Activated CD8-positive, alpha-beta T cell treated with anti-CD3 and anti-CD28 coated beads, Interleukin-2, amount 10 ng/mL, durations not matched to agents 7 days and 5 days (primary cell): ENCODE measurements at regions not wholly inside any gene's neighbourhood (a gene's known extent, or its start where the extent isn't known, plus 50 kb on each side); places are given as distances from the start of the nearest gene placed in this dataset.
A peak's percentile ranks its signal among the peaks of the same experiment; 100 is the strongest.
"Not testable (repeated sequence)": the region's sequence is repeated elsewhere in the genome, so short reads cannot be mapped to it uniquely, and the experiment has no call there.

Experiments
- ATAC-seq: fragments of 150-1000 bp; cut with Tn5 transposase; one replicate; pipeline ENCODE4 v1.10.0; 2021; ENCODE audit warnings: moderate library complexity
- CTCF ChIA-PET: fragments of 350-600 bp; sonication (Branson Sonifier 250); formaldehyde crosslinking; loops from one replicate; lab custom pipeline; 2021; ENCODE audit warnings: antibody characterized with exemption; lab: Charles Lee
- POLR2A ChIA-PET: fragments of 350-600 bp; sonication (Branson Sonifier 250); formaldehyde crosslinking; loops from one replicate; lab custom pipeline; 2021; ENCODE audit warnings: antibody characterized with exemption; lab: Charles Lee
- DNase-seq: peaks from one replicate; pipeline ENCODE4 v3.0.0-alpha.2; 2020
- H3K27ac Mint-ChIP-seq: one replicate; pipeline ENCODE4 v1.8.0; 2021; ENCODE audit warnings: mild to moderate bottlenecking, mixed read lengths
- H3K27me3 Mint-ChIP-seq: one replicate; pipeline ENCODE4 v1.8.0; 2021; ENCODE audit warnings: low read depth, mixed read lengths
- H3K36me3 Mint-ChIP-seq: one replicate; pipeline ENCODE4 v1.8.0; 2021; ENCODE audit warnings: low read depth, mixed read lengths
- H3K4me1 Mint-ChIP-seq: one replicate; pipeline ENCODE4 v1.8.0; 2021; ENCODE audit warnings: low read depth, mixed read lengths
- H3K4me3 Mint-ChIP-seq: one replicate; pipeline ENCODE4 v1.8.0; 2021; ENCODE audit warnings: mild to moderate bottlenecking, mixed read lengths
- H3K9me3 Mint-ChIP-seq: one replicate; pipeline ENCODE4 v1.8.0; 2022; ENCODE audit warnings: mixed read lengths; ENCODE audit not compliant: insufficient read depth

DNA sequence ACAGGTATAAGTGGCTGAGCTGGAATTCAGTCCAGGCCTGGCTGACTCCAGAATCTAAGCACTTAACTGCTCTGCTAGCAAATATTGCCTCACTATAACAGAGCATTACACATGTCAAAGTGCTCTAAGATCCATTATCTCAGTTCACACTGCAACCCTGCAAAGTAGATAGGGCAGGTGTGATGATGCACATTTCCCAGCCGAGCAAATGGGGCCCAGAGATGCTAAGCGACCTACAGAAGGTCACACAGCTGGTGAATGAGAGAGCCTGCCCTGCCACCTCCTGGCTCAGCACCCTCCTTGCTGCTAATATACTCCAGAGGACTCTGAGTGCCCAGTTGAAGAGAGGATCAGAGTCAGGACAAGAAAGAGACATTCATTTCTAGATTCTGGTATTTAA is 73.6 kb upstream of the CCL1 start:
- Mint-ChIP-seq H3K4me1 (no peaks in the 10 kb centered on the region), H3K4me3 (no peak overlapping the region), H3K36me3 (no peaks in the 10 kb centered on the region), H3K27ac (no peak overlapping the region), H3K9me3 (no peaks in the 10 kb centered on the region), H3K27me3 (peaks cover 24% of the 10 kb centered on the region)
- ChIA-PET POLR2A (no interaction called here), CTCF (interaction anchor here (1.0 kb wide), 1 partner anchor 17 kb away, joined by 5 read pairs; no protein-coding TSS in a partner anchor)
- ATAC-seq (no peak), DNase-seq (no peak)

DNA sequence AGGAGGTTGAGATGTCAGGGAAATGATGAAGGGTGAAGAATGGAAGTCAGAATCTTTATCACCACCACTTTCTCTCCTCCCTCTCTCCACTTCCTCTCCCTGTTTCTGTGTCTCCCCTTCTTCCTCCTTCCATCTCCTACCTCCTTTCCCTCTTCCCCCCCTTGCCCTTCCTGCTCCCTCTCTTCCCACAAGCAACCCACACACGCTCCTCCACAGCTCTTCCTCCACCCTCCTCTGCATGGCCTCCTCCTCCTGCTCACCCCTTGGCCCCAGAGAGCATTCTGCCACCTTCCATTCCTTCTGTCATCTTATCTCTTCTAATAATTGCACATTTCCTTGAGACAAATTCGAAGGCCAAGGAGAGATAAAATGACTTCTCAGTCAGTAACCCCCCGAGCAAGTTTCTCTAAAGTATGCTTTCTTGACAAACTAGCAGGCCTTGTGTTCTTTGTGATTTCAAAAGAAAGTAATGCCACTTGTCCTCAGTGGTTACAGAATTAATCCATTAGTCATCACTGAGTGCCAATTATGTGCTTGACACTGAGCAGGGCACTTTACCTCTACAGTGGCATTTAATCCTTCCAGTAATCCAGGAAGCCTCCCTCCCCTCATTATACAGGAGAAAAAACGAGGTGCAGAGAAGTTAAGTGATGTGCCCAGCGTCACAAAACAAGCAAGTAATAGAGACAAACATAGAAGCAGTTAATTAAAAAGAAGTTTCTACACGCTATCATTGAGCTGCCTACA is 72.3 kb upstream of the CCL1 start:
- ChIA-PET CTCF (interaction anchor here (0.6 to 1.0 kb wide), 2 partner anchors 16 to 124 kb away, joined by 3 to 5 read pairs; no protein-coding TSS in a partner anchor), POLR2A (no interaction called here)
- Mint-ChIP-seq H3K9me3 (no peaks in the 10 kb centered on the region), H3K27me3 (peaks cover 19% of the 10 kb centered on the region), H3K27ac (no peak overlapping the region), H3K4me3 (no peak overlapping the region), H3K4me1 (no peaks in the 10 kb centered on the region), H3K36me3 (no peaks in the 10 kb centered on the region)
- ATAC-seq (no peak), DNase-seq (no peak)

GRCh38 chr17:34434052-34434451 is 71.0 kb upstream of the CCL1 start:
- ChIA-PET POLR2A (interaction anchor here (0.6 kb wide), 1 partner anchor 438 kb away, joined by 3 read pairs; no protein-coding TSS in a partner anchor), CTCF (interaction anchor here (2.3 kb wide), 1 partner anchor 73 kb away, joined by 11 read pairs; no protein-coding TSS in a partner anchor)
- ATAC-seq (no peak), DNase-seq (no peak)
- Mint-ChIP-seq H3K27ac (no peak overlapping the region), H3K4me1 (no peaks in the 10 kb centered on the region), H3K4me3 (no peak overlapping the region), H3K36me3 (no peaks in the 10 kb centered on the region), H3K9me3 (no peaks in the 10 kb centered on the region), H3K27me3 (peaks cover 16% of the 10 kb centered on the region)

- Mint-ChIP-seq H3K9me3 (no peaks in the 10 kb centered on the region), H3K27ac (no peak overlapping the region), H3K27me3 (peaks cover 39% of the 10 kb centered on the region), H3K36me3 (no peaks in the 10 kb centered on the region), H3K4me1 (no peaks in the 10 kb centered on the region), H3K4me3 (no peak overlapping the region)
- CTCF ChIA-PET: no interaction called here
- POLR2A ChIA-PET: no interaction called here
- no peak for ATAC-seq
- DNase-seq: no peak
Measured at GRCh38 chr17:34424814-34425491, 61.9 kb upstream of the CCL1 start.

- POLR2A ChIA-PET: no interaction called here
- peak overlapping the region; percentile 2 for H3K4me3 Mint-ChIP-seq
- ATAC-seq (no peak), DNase-seq (no peak)
- no peaks in the 10 kb centered on the region for H3K4me1 Mint-ChIP-seq
- CTCF ChIA-PET: no interaction called here
- H3K27me3 Mint-ChIP-seq: peaks cover 39% of the 10 kb centered on the region
- no peak overlapping the region for H3K27ac Mint-ChIP-seq
- H3K9me3 Mint-ChIP-seq: no peaks in the 10 kb centered on the region
- H3K36me3 Mint-ChIP-seq: no peaks in the 10 kb centered on the region
Measured at GRCh38 chr17:34423978-34424813, 61.2 kb upstream of the CCL1 start.

GRCh38 chr17:34423315-34423714 is 60.3 kb upstream of the CCL1 start:
- POLR2A ChIA-PET, ATAC-seq, H3K36me3 Mint-ChIP-seq, H3K4me3 Mint-ChIP-seq, DNase-seq, H3K27ac Mint-ChIP-seq, H3K9me3 Mint-ChIP-seq, H3K4me1 Mint-ChIP-seq: not testable (repeated sequence)
- CTCF ChIA-PET: interaction anchor here (1.4 to 1.9 kb wide), 2 partner anchors 215 to 696 kb away, joined by 4 to 6 read pairs; partner anchors contain the start of gene RAD51D
- peaks cover 36% of the 10 kb centered on the region for H3K27me3 Mint-ChIP-seq

DNA sequence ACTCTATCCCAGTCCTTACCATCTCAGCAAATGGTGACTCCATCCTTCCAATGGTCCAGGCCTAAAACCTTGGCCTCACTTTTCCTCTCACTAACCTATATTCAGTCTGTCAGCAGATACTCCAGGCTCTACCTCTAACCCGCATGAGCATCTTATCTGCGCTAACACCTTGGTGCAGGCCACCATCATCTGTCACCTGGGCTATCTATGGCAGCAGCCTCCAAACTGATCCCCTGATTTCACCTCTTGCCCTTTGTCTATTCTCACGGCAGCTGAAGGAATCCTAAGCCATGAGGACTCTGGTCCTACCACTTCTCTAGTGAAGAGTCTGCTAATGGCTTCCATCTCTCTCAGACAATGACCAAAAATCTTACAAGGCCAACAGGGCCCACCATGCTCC is 57.9 kb upstream of the CCL1 start:
- POLR2A ChIA-PET: no interaction called here
- no peaks in the 10 kb centered on the region for H3K9me3 Mint-ChIP-seq
- no peaks in the 10 kb centered on the region for H3K4me1 Mint-ChIP-seq
- DNase-seq (no peak), ATAC-seq (no peak)
- CTCF ChIA-PET: interaction anchor here (0.6 to 2.8 kb wide), 23 partner anchors 9 to 699 kb away, joined by 3 to 30 read pairs (median 5); partner anchors contain the start of gene CCL1
- no peaks in the 10 kb centered on the region for H3K36me3 Mint-ChIP-seq
- no peak overlapping the region for H3K27ac Mint-ChIP-seq
- peaks cover 36% of the 10 kb centered on the region for H3K27me3 Mint-ChIP-seq
- no peak overlapping the region for H3K4me3 Mint-ChIP-seq

- ChIA-PET POLR2A (interaction anchor here (0.6 kb wide), 1 partner anchor 640 kb away, joined by 3 read pairs; no protein-coding TSS in a partner anchor), CTCF (interaction anchor here (0.6 to 4.1 kb wide), 37 partner anchors 9 to 700 kb away, joined by 3 to 30 read pairs (median 4); partner anchors contain the start of gene CCL1)
- Mint-ChIP-seq H3K4me3 (no peak overlapping the region), H3K27me3 (peaks cover 33% of the 10 kb centered on the region), H3K4me1 (no peaks in the 10 kb centered on the region), H3K9me3 (no peaks in the 10 kb centered on the region), H3K27ac (no peak overlapping the region), H3K36me3 (no peaks in the 10 kb centered on the region)
- DNase-seq (peak; percentile 70), ATAC-seq (peak; percentile 57)
Measured at GRCh38 chr17:34420254-34420766, 57.3 kb upstream of the CCL1 start.

DNA sequence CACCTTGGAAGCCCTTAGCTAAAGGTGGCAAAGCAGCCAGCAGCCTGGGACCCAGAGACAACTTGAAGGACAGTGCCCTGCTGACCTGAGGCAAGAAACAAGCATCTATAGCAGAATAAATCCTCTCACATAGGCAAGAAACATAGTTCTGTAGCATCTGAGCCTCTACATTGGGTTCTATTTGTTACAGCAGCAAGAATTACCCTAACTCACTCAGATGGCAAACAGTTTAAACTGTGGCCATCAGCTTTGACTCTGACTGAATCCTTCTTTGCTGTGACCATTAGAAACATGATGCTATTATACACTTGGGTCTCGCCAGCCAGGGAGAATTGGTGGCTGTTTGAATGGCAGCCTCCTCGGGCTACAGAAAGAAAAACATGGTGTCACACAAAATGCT is 53.1 kb upstream of the CCL1 start:
- DNase-seq: no peak
- ChIA-PET CTCF (interaction anchor here (4.1 kb wide), 1 partner anchor 222 kb away, joined by 13 read pairs; no protein-coding TSS in a partner anchor), POLR2A (no interaction called here)
- Mint-ChIP-seq H3K4me3 (no peak overlapping the region), H3K9me3 (no peaks in the 10 kb centered on the region), H3K27ac (no peak overlapping the region), H3K36me3 (no peaks in the 10 kb centered on the region), H3K4me1 (peaks cover 8% of the 10 kb centered on the region), H3K27me3 (peaks cover 28% of the 10 kb centered on the region)
- no peak for ATAC-seq

DNA sequence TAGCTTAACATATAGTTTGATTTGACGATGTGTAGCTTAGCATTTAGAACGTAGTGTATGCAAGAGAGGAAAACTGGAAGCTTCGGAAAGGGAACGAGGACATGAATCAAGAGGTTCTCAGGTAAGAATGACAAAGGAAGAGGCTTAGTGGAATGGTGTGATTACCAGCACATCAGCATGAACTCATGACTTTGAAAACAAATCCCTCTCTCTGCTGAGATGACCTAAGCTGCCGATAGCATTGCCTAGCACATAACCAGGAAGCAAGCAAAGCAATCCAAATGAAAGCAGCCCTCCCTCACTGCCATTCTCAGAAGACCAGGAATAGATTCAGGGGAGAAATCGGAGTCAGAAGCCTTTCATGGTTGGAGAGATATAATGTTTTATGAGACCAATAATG is 51.3 kb upstream of the CCL1 start:
- Mint-ChIP-seq H3K9me3 (no peaks in the 10 kb centered on the region), H3K4me1 (peaks cover 8% of the 10 kb centered on the region), H3K4me3 (no peak overlapping the region), H3K27ac (no peak overlapping the region), H3K27me3 (peaks cover 35% of the 10 kb centered on the region), H3K36me3 (no peaks in the 10 kb centered on the region)
- ChIA-PET POLR2A (no interaction called here), CTCF (interaction anchor here (0.8 to 1.2 kb wide), 2 partner anchors 15 to 53 kb away, joined by 3 to 4 read pairs; no protein-coding TSS in a partner anchor)
- DNase-seq (no peak), ATAC-seq (no peak)

DNA sequence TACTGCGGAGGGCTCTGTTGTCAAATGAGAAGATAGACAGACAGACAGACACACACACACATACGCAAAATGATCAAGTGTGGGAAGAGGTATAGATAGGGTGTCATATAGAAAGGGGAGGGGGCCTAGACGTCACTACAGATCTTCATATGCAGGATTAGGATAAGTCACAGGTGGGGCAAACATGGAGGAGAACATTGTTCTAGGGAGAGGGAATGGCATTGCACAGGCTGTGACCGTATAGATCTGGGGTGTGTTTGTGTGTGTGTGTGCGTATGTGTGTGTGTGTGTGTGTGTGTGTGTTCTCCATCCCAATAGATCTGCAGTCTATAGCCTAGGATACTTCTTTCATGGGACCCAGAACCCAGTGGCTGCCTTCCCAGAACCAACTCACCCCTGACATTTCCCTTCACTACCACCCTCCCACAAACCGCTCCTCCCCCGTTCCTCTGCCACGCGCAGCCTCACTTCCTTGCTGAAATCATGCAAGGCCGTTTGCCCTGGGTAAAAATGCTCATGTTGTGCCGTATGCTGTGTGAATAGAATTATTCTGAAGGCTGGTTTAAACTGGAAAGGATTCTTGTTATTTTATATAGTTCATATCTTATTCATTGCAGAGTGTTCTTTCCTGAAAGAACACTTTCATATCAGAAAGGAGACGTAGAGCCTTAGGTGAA is 50.5 kb upstream of the CCL1 start:
- no peak for DNase-seq
- H3K4me3 Mint-ChIP-seq: no peak overlapping the region
- ChIA-PET CTCF (interaction anchor here (1.2 kb wide), 1 partner anchor 14 kb away, joined by 4 read pairs; no protein-coding TSS in a partner anchor), POLR2A (no interaction called here)
- H3K9me3 Mint-ChIP-seq: no peaks in the 10 kb centered on the region
- H3K27ac Mint-ChIP-seq: no peak overlapping the region
- H3K36me3 Mint-ChIP-seq: no peaks in the 10 kb centered on the region
- no peak for ATAC-seq
- H3K4me1 Mint-ChIP-seq: peaks cover 8% of the 10 kb centered on the region
- peaks cover 39% of the 10 kb centered on the region for H3K27me3 Mint-ChIP-seq
